NCI-H187 (cell line): ENCODE measurements at regions not wholly inside any gene's neighbourhood (a gene's known extent, or its start where the extent isn't known, plus 50 kb on each side); places are given as distances from the start of the nearest gene placed in this dataset.

Source experiments
- DNase-seq, 2 experiments: peaks; one replicate each; lab custom pipeline; 2025; lab: John Stamatoyannopoulos, UW

- DNase-seq: no peak
Measured at GRCh38 chr1:42034426-42034825, 115.7 kb upstream of the HIVEP3 start.

GRCh38 chr1:42033629-42034028 lies 114.9 kb upstream of the HIVEP3 start:
- no peak for DNase-seq

- DNase-seq: no peak
Measured at GRCh38 chr1:42017730-42018129, 99.0 kb upstream of the HIVEP3 start.

DNA sequence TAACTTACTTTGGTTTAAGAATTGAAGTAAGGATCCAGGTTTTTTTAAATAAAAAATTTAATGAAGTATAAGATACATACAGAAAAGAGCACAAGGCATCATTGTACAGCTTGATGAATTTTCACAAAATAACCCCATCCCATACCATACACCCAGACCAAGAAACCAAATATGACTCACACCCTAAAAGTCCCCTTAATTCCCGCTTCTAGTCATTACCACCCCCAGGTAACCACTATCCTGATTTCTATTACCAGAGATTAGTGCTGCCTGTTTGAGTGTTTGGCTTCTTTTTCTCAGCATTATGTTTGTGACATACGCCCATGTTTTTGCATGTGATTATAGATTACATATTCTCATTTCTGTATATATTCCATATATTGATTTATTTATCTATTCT lies 98.5 kb upstream of the HIVEP3 start:
- no peak for DNase-seq

- no peak for DNase-seq
Measured at GRCh38 chr1:42014823-42015222, 96.1 kb upstream of the HIVEP3 start.

DNA sequence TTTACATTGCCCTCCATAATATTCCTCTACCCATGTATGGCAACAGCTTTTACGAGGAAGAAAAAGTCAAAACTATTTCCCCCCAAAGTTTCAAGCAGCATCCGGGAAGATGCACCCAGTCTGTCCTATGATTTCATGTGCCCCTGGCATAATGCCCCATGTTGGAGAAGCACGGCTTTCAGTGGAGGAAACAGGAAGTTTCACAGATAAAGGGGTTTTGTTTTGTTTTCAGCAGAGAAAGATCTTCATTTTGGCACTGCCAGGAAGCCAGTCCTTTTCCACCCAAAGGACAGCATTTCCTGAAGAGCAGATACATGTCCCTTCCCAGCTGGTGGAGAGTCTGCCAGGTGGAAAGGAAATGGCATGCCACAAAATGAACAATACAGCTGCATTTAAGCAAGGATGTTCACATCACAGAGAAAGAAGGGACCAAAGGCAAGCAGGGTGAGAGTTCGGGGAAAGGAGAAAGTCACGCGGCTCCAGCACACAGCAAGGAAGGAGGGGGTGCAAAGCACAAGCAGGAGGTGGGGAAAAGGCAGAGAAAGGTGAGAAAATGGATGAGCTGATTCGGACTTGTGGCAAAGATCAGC lies 95.3 kb upstream of the HIVEP3 start:
- no peak for DNase-seq

- no peak for DNase-seq
Measured at GRCh38 chr1:42012852-42013251, 94.1 kb upstream of the HIVEP3 start.

GRCh38 chr1:42010381-42010780 lies 91.7 kb upstream of the HIVEP3 start:
- DNase-seq: no peak

DNA sequence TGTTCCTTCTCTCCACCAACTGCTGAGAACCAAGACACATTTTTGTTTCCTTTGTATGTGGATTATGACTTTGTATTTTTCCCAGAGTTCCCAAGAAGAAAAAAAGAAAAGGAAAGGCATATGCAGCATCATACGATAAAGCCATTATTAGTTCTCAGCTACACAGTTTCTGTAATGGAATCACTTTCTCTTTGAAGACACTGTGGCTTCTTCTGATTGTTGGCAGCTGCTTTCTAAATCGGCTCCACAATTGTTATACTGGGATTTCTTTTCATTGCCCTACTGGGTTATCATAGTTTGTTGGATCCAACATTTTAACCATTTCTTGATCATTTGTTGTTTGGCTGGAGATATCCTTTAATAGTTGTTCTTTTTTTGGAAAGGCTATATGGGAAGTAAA lies 89.5 kb upstream of the HIVEP3 start:
- no peak for DNase-seq

GRCh38 chr1:42006836-42007235 lies 88.1 kb upstream of the HIVEP3 start:
- no peak for DNase-seq

- no peak for DNase-seq
Measured at GRCh38 chr1:42006093-42006492, 87.4 kb upstream of the HIVEP3 start.

- no peak for DNase-seq
Measured at GRCh38 chr1:42005530-42005929, 86.8 kb upstream of the HIVEP3 start.

DNA sequence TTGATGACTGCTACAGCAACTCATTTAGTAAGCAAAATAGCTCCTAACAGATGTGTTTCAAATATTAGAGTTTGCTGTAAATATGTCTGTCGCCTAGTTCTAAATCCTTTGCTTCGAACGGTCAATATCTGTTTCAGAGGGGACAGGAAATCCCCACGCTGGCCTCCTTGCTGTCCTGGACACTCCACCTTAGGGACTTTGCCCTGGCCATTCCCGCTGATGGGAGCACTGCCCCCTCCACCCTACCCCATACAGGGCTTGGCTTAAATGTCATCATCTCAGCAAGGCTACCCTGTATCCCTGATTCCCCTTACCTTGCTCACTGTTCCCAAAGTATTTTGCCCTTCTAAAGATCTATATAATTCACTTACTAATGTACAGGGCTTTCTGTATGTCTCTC lies 86.1 kb upstream of the HIVEP3 start:
- no peak for DNase-seq

GRCh38 chr1:42004322-42004721 lies 85.6 kb upstream of the HIVEP3 start:
- no peak for DNase-seq

DNA sequence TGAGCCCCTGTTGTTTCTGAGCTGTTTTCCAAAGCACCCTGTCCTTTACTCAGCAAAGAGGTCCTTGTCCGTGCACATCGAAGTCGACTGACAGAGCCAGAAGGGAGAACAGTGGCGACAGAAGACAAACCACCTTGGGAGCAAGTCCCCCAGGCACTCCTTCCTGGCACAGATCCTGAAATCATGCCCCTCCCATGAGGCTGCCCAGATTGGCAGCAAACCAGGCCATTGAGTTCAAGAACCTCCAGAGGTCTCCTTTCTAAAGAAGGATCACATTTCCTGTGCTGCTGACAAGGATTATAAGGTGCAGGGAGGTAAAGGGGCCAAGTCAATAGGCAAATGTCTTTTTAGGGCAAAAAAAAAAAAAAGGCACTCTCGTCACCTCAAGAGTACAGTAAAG lies 84.7 kb upstream of the HIVEP3 start:
- DNase-seq: peak; percentile 3 to 5

- DNase-seq: no peak
Measured at GRCh38 chr1:42002220-42002619, 83.5 kb upstream of the HIVEP3 start.

DNA sequence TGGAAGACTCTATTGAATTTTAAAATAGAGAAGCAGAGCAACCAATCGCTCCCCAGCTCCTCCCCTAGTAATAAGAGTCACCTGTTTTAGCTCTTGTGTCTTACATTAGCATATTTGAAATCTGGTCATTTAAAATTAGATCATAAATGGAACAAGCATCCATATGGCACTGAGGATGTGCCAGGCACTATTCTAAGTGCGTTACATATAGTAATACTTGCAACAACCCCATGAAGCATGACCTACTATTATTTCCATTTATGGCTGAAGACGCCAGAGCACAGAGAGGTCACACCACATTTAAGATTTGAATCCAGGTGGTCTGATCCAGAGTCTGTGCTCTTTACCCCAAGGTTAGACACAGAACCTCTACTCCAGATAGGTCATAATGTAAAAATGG lies 82.0 kb upstream of the HIVEP3 start:
- DNase-seq: no peak

GRCh38 chr1:41999884-42000283 lies 81.2 kb upstream of the HIVEP3 start:
- no peak for DNase-seq

DNA sequence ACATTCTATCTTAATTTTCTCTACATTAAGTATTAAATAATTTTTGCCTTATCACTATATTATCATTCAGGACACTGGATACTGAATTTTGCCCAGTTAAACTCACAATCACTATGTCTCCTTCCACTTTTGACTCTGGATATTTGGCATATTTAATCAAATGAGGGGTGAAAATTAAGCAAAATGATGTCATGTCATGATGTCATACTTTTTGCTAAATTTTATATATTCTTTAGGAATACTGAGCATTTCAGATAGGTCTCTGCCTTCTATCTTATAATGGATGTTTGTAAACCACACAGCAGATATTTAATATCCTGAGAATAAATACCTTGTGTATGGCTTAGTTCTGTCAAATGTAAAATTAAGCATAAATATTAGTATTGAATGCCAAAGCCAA lies 79.5 kb upstream of the HIVEP3 start:
- DNase-seq: no peak

- DNase-seq: no peak
Measured at GRCh38 chr1:41997153-41997552, 78.4 kb upstream of the HIVEP3 start.

DNA sequence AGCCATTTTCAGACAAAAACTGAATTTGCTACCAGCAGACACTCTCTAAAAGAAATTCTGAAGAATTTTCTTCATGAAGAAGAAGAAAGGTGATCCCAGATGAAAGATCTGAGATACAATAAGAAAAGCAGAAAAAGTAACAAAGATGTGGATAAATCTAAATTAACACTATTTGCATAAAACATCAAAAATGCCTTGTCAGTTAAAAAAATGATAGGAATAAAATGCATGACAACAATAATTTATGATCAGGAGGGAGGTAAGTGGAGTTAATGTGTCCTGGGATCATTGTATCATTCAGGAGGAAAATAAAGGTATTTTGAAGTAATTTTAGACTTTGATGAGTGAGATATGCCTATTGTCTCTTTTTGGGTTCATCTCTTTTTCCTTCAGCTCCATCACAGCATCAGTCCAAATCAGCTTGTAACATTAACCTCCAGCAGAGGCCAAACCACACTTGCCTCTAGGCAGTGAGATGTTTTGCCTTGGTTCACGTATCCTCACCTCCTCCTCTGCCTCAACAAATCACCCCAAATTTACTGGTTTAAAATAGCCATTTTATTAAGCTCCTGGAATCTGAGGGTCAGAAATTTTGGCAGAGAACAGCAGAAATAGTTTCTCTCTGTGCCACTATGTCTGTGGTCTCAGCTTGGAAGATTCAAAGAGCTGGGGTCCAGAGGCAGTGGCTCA lies 76.9 kb upstream of the HIVEP3 start:
- no peak for DNase-seq

DNA sequence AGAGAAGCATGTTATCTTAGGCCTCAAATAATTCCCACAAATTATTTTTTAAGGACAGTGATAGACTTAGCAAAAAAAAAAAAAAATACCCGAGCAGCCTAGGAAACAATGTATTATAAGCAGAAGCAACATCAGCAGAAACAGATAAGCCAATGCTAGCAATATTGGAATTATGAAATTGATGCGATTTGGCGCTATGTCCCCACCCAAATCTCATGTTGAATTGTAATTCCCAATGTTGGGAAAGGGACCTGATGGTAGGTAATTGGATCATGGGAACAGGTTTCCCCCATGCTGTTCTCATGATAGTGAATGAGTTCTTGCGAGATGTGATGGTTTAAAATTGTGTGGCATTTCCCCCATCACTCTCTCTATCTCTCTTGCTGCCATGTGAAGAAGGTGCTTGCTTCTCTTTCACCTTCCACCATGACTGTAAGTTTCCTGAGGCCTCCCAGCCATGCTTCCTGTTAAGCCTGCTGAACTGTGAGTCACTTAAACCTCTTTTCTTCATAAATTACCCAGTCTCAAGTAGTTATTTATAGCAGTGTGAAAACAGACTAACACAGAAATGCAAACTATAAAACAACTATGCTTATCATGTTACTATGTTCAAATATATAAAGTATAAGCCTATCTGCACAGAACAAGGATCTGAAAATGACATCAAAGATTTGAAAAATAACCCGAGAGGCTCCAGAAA lies 75.6 kb upstream of the HIVEP3 start:
- DNase-seq: no peak

GRCh38 chr1:41983451-41983850 lies 64.7 kb upstream of the HIVEP3 start:
- no peak for DNase-seq

DNA sequence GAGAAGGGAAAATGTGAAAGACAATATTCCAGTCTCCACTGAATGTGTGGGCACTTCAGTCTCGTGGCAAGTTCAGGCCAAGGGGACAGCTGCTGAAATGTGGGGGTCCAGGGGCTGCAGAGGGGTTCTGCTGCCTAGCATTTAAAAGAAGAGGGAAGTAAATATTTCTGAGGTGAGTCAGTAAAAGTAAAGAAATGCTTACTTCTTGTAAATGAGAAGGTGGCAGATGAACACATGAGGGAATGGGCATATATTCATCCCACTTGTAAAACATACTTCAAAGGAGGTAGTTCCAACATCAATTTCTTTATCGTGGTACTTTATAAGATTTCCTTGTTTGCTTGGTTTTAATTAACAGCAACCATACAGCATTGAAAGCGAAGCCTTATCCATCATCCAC lies 63.1 kb upstream of the HIVEP3 start:
- DNase-seq: no peak
